ENCODE measurements at regions not wholly inside any gene's neighbourhood (a gene's known extent, or its start where the extent isn't known, plus 50 kb on each side); places are given as distances from the start of the nearest gene placed in this dataset.

GRCh38 chr6:166763606-166764472 is 136.8 kb upstream of the RPS6KA2 start:
- no peak overlapping the region for H3K27ac Mint-ChIP-seq

GRCh38 chr6:166761801-166762200 is 134.8 kb upstream of the RPS6KA2 start:
- H3K4me3 Mint-ChIP-seq = no peak overlapping the region
- no peaks in the 10 kb centered on the region for H3K36me3 Mint-ChIP-seq (ENCODE audit: low read depth)
- CTCF ChIA-PET = no interaction called here
- no peaks in the 10 kb centered on the region for H3K9me3 Mint-ChIP-seq
- DNase-seq = no peak
- peaks cover 9% of the 10 kb centered on the region for H3K4me1 Mint-ChIP-seq
- no peak overlapping the region for H3K27ac Mint-ChIP-seq
- no peak for TF ChIP-seq CTCF (IDR thresholded peaks at IDR 0.05)
- intact Hi-C loops (cut with micrococcal nuclease) = no loop called here
- POLR2A ChIA-PET = no interaction called here
- peaks cover 12% of the 10 kb centered on the region for H3K27me3 Mint-ChIP-seq
- no peak for ATAC-seq (ENCODE audit: low read depth)

More at GRCh38 chr6:166763606-166764472, 136.8 kb upstream of the RPS6KA2 start:
- CTCF ChIA-PET = no interaction called here
- Mint-ChIP-seq H3K36me3 (ENCODE audit: low read depth) (no peaks in the 10 kb centered on the region), H3K4me3 (no peak overlapping the region), H3K27me3 (no peaks in the 10 kb centered on the region), H3K9me3 (no peaks in the 10 kb centered on the region), H3K4me1 (no peaks in the 10 kb centered on the region)
- TF ChIP-seq CTCF (IDR thresholded peaks at IDR 0.05) = no peak
- POLR2A ChIA-PET = no interaction called here
- ATAC-seq (ENCODE audit: low read depth) (no peak), DNase-seq (no peak)
- intact Hi-C loops (cut with micrococcal nuclease) = no loop called here

GRCh38 chr6:166760288-166760687 is 133.2 kb upstream of the RPS6KA2 start:
- Mint-ChIP-seq H3K4me3 (no peak overlapping the region), H3K4me1 (peaks cover 14% of the 10 kb centered on the region), H3K36me3 (ENCODE audit: low read depth) (no peaks in the 10 kb centered on the region), H3K27ac (no peak overlapping the region), H3K27me3 (peaks cover 14% of the 10 kb centered on the region), H3K9me3 (no peaks in the 10 kb centered on the region)
- ChIA-PET CTCF (no interaction called here), POLR2A (no interaction called here)
- intact Hi-C loops (cut with micrococcal nuclease) = no loop called here
- no peak for TF ChIP-seq CTCF (IDR thresholded peaks at IDR 0.05)
- DNase-seq (no peak), ATAC-seq (ENCODE audit: low read depth) (no peak)

- H3K4me1 Mint-ChIP-seq = peaks cover 14% of the 10 kb centered on the region
- H3K27me3 Mint-ChIP-seq = peaks cover 19% of the 10 kb centered on the region
- ChIA-PET POLR2A (no interaction called here), CTCF (no interaction called here)
- no peak for DNase-seq
- H3K9me3 Mint-ChIP-seq = no peaks in the 10 kb centered on the region
- no peaks in the 10 kb centered on the region for H3K36me3 Mint-ChIP-seq (ENCODE audit: low read depth)
- ATAC-seq (ENCODE audit: low read depth) = no peak
- TF ChIP-seq CTCF (IDR thresholded peaks at IDR 0.05) = no peak
- intact Hi-C loops (cut with micrococcal nuclease) = no loop called here
- H3K27ac Mint-ChIP-seq = no peak overlapping the region
- H3K4me3 Mint-ChIP-seq = no peak overlapping the region
Observed at GRCh38 chr6:166758136-166758704, 131.2 kb upstream of the RPS6KA2 start.

- intact Hi-C loops (cut with micrococcal nuclease) = no loop called here
- DNase-seq = no peak
- Mint-ChIP-seq H3K36me3 (ENCODE audit: low read depth) (no peaks in the 10 kb centered on the region), H3K9me3 (no peaks in the 10 kb centered on the region), H3K4me1 (peaks cover 14% of the 10 kb centered on the region), H3K4me3 (no peak overlapping the region), H3K27me3 (peaks cover 19% of the 10 kb centered on the region), H3K27ac (no peak overlapping the region)
- peak; percentile 18 for ATAC-seq (ENCODE audit: low read depth)
- CTCF ChIA-PET = no interaction called here
- POLR2A ChIA-PET = interaction anchor here (0.6 kb wide), 1 partner anchor 220 kb away, joined by 4 read pairs; no protein-coding TSS in a partner anchor
- no peak for TF ChIP-seq CTCF (IDR thresholded peaks at IDR 0.05)
Observed at GRCh38 chr6:166757232-166758135, 130.4 kb upstream of the RPS6KA2 start.

Data from activated B cell treated with CpG ODN at 0.5 μM for 24 hours (primary cell).